ENCODE measurements at regions not wholly inside any gene's neighbourhood (a gene's known extent, or its start where the extent isn't known, plus 50 kb on each side); places are given as distances from the start of the nearest gene placed in this dataset.

DNA sequence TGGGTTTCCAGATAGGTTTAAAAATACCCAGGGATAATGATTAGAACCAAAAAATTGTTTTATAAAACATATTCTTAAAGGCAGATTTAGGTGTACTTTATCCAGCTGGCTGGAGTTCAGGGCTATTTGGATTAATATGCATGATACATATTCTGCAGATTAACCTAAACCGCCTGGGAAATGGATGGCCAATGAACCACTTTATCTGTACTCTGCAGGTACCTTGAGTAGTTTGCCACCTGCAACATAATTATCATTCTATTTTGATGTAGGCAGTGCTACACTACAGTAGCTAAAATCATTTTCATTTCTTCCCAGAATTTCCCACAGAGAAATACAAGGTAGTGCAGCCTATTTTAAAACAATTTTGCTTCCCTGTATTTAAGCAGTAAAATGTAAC, 683.2 kb upstream of the GNPDA2 start:
- TF ChIP-seq, protein P1, sequence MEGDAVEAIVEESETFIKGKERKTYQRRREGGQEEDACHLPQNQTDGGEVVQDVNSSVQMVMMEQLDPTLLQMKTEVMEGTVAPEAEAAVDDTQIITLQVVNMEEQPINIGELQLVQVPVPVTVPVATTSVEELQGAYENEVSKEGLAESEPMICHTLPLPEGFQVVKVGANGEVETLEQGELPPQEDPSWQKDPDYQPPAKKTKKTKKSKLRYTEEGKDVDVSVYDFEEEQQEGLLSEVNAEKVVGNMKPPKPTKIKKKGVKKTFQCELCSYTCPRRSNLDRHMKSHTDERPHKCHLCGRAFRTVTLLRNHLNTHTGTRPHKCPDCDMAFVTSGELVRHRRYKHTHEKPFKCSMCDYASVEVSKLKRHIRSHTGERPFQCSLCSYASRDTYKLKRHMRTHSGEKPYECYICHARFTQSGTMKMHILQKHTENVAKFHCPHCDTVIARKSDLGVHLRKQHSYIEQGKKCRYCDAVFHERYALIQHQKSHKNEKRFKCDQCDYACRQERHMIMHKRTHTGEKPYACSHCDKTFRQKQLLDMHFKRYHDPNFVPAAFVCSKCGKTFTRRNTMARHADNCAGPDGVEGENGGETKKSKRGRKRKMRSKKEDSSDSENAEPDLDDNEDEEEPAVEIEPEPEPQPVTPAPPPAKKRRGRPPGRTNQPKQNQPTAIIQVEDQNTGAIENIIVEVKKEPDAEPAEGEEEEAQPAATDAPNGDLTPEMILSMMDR (IDR thresholded peaks at IDR 0.05; ENCODE audit: borderline replicate concordance, insufficient read depth, low read depth, low read length), result no peak
- H3K4me3 ChIP-seq (ENCODE audit: low read depth, low read length), result no peak overlapping the region

DNA sequence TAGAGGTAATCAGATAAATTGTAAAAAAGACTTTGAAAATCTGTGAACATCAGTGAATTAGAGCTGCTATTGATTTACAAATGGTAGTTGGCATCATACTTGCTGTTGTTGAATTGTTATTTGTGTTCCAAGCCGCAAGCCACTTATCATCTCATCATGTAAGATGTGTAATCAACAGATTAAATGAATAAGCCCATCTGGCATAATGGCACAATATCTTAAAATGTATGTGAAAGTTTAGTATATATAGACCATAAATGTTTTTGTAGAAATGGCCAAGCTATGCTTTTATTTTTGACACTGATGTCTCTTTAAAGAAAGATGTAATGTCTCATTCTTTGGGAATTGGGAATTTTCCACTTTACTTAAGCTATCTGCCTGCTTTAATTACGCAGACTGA, 682.6 kb upstream of the GNPDA2 start:
- TF ChIP-seq, protein P1 (IDR thresholded peaks at IDR 0.05; ENCODE audit: borderline replicate concordance, insufficient read depth, low read depth, low read length), result no peak
- no peak overlapping the region for H3K4me3 ChIP-seq (ENCODE audit: low read depth, low read length)

DNA sequence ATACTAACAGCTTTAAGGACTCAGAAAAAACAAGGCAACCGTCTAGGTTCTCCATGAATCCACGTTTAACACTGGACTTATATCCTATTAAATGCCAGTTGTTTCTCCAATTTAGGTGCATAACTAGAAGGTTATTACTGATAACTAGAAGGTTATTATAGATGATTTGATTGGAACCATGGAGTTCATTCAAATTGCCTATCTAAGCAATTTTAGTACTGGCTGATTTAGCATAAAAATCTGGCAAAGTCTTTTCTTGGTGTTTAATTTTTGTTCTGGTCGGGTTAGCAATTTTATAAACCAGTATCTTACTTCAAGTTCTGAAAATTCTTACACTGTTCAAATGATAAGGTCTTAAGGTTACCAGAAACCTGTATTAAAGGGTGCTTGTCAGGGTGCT, 672.8 kb upstream of the GNPDA2 start:
- H3K4me3 ChIP-seq (ENCODE audit: low read depth, low read length), result no peak overlapping the region

DNA sequence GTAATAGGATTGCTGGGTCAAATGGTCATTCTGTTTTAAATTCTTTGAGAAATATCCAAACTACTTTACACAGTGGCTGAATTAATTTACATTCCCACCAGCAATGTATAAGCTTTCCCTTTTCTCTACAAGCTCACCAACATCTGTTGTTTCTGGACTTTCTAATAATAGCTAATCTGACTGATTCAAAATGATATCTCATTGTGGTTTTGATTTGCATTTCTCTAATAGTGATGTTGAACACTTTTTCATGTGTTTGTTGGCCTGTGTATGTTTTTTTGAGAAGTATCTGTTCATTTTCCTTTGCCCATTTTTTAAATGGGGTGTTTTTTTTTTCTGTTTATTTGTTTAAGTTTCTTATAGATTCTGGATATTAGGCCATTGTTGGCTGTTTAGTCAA, 659.0 kb upstream of the GNPDA2 start:
- no peak overlapping the region for H3K4me3 ChIP-seq (ENCODE audit: low read depth, low read length)

More for the DNA sequence above, 672.8 kb upstream of the GNPDA2 start:
- TF ChIP-seq, protein P1 (IDR thresholded peaks at IDR 0.05; ENCODE audit: borderline replicate concordance, insufficient read depth, low read depth, low read length), result no peak

DNA sequence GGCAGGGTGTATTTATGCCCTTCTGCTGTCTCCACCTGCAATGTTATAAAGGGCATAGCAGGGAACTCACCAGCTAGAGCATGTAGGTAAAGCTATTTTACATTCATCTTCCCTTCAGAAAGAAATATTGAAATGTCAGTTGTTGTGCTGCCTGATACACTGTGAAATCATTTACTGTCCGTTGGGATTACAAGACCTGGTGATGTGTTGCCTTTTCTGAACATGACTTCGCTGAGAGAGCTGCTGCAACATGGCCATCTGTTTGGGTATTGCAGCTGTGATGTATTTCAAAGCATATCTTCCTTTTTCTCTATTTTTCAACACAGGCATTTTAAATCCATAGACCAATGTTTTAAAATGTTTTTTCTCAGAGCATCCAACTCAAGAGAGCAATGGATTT, 644.1 kb upstream of the GNPDA2 start:
- H3K4me3 ChIP-seq (ENCODE audit: low read depth, low read length), result no peak overlapping the region
- TF ChIP-seq, protein P1 (IDR thresholded peaks at IDR 0.05; ENCODE audit: borderline replicate concordance, insufficient read depth, low read depth, low read length), result no peak

More for the DNA sequence above, 659.0 kb upstream of the GNPDA2 start:
- TF ChIP-seq, protein P1 (IDR thresholded peaks at IDR 0.05; ENCODE audit: borderline replicate concordance, insufficient read depth, low read depth, low read length), result no peak

DNA sequence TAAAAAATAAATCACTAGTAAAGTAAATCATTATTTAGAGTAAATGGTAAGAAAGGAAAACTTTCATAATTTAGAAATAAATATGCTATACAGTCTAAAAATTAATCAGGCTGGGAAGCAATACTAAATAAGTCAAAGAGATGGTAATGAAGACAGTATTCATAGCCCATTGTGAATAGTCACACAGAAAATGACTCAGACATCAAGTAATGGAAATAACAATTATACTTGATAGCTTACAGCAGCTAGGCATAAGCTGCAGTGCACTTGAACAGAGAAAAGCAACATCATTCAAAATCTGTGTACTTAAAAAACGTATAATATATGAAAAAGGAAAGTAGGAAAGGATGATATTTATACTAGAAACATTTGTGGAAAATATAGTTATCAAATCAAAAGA, 642.5 kb upstream of the GNPDA2 start:
- TF ChIP-seq, protein P1 (IDR thresholded peaks at IDR 0.05; ENCODE audit: borderline replicate concordance, insufficient read depth, low read depth, low read length), result no peak
- H3K4me3 ChIP-seq (ENCODE audit: low read depth, low read length), result no peak overlapping the region

DNA sequence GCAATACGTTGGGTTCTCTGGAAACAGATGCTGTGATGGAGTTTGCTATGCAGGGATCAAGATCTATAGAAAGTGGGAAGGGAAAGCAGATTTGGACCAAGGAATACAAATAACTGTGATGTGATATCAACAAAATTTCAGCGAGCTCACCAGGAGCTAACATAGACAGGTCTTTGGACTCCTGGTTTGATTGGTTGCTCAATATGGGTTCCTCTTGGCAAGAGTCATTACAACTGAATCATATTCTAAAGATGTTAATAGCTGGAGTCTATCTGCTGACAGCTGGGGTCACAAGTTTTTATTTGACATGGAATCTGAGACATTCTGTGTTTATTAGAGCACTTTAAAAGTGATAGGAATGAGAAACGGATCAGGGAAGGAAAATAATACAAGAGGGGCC, 637.6 kb upstream of the GNPDA2 start:
- no peak overlapping the region for H3K4me3 ChIP-seq (ENCODE audit: low read depth, low read length)
- TF ChIP-seq, protein P1 (IDR thresholded peaks at IDR 0.05; ENCODE audit: borderline replicate concordance, insufficient read depth, low read depth, low read length), result no peak
